NOMO-1 treated with dmso at 0.1 percent for 144 hours (cell line): ENCODE measurements at regions not wholly inside any gene's neighbourhood (a gene's known extent, or its start where the extent isn't known, plus 50 kb on each side); places are given as distances from the start of the nearest gene placed in this dataset.
"Not testable (repeated sequence)": the region's sequence is repeated elsewhere in the genome, so short reads cannot be mapped to it uniquely, and the experiment has no call there.

Experiments
- DNase-seq: peaks from one replicate; lab custom pipeline; 2025; ENCODE audit not compliant: unreplicated experiment; lab: John Stamatoyannopoulos, UW

GRCh38 chr4:45280121-45280520 lies 553.8 kb upstream of the GNPDA2 start:
- DNase-seq: no peak

DNA sequence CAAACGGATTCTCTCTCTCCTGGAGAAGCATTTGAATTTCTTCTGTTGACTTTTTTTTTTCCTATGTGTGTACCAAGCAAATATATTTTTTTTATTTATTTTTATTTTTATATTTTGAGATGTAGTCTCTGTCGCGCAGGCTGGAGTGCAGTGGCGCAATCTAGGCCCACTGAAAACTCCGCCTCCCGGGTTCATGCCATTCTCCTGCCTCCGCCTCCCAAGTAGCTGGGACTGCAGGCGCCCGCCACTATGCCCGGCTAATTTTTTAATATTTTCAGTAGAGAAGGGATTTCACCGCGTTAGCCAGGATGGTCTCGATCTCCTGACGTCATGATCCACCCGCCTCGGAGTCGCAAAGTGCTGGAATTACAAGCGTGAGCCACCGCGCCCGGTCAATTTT lies 549.5 kb upstream of the GNPDA2 start:
- DNase-seq: no peak

- DNase-seq: not testable (repeated sequence)
Observed at GRCh38 chr4:45248106-45248505, 521.8 kb upstream of the GNPDA2 start.

DNA sequence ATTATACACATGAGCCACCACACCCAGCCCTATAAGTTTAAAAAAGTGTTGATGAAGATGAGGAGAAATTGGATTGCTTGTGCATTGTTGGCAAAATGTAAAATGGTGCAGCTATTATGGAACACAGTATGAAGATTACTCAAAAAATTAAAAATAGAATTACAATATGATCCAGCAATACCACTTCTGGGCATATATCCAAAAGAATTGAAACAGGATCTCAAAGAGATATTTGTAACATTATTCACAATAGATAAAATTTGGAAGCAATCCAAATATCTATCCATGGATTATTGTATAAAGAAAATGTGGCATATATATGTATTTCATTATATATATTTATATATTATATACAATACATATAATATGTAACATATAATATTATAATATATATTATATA lies 515.6 kb upstream of the GNPDA2 start:
- no peak for DNase-seq

- no peak for DNase-seq
Observed at GRCh38 chr4:45229206-45229605, 502.9 kb upstream of the GNPDA2 start.

GRCh38 chr4:45215976-45216542 lies 489.7 kb upstream of the GNPDA2 start:
- DNase-seq: no peak

GRCh38 chr4:45208476-45208875 lies 482.1 kb upstream of the GNPDA2 start:
- DNase-seq: not testable (repeated sequence)

DNA sequence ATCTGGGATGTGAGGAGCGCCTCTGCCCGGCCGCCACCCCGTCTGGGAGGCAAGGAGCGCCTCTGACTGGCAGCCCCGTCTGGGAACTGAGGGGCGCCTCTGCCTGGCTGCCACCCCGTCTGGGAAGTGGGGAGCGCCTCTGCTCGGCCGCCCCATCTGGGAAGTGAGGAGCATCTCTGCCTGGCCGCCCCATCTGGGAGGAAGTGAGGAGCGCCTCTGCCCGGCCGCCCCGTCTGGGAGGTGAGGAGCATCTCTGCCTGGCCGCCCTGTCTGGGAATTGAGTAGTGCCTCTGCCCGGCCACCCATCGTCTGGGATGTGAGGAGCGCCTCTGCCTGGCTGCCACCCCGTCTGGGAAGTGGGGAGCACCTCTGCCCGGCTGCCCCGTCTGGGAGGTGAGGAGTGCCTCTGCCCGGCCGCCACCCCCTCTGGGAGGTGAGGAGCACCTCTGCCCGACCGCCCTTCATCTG lies 481.5 kb upstream of the GNPDA2 start:
- not testable (repeated sequence) for DNase-seq

GRCh38 chr4:45207241-45207863 lies 481.0 kb upstream of the GNPDA2 start:
- not testable (repeated sequence) for DNase-seq

DNA sequence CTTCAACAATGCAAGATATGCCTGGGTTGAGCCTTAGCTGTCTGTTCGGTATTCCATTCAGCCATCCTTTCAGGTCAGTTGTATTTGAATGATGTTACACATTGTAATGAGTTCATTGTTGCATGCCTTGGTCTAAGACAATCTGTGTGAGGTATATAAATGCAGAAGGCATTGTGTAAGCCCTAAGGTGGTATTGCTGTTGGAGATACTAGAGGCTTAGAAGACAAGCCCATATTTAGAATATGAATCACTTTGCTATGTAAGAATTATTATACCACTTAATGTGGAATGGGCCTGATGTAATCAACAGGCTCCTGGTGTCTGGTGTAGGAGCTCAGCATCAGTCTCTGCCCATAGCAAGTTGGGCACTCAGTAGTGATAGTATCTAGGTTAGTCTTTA lies 473.4 kb upstream of the GNPDA2 start:
- DNase-seq: no peak

DNA sequence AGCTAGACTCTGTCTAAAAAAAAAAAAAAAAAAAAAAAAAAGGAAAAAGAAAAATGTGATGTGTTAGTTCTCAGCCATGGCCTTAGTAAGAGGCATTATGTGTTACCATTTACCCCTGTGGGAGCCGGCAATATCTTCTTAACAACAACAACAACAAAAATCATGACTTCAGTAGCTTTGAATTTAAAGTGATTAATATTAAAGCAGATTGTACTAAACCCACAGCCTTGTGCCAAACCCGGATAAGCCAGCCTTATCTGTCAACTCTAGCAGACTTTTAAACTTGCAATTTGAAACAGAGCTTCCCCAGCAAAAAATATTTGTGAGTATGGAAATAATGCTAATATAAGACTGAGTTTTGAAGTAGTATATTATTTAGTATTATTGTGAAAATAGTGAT lies 462.1 kb upstream of the GNPDA2 start:
- DNase-seq: no peak

DNA sequence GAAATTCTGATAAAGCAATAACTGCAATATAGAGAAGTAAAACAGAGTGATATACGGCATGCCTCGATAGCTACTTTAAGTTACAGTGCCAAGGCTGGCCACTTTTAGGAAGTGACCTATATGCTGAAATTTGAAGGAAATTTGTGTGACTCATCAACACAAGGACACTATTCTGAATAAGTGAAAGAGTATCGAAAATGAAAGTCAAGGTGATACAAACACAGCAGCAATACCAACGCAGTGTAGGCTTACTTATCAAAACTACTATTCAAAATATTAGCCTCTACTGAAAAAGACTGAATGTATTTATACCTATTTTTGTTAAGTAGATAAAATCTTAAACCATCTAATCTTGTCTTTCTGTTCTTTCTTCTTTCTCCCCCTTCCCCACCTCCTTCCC lies 459.9 kb upstream of the GNPDA2 start:
- peak; percentile 35 for DNase-seq

DNA sequence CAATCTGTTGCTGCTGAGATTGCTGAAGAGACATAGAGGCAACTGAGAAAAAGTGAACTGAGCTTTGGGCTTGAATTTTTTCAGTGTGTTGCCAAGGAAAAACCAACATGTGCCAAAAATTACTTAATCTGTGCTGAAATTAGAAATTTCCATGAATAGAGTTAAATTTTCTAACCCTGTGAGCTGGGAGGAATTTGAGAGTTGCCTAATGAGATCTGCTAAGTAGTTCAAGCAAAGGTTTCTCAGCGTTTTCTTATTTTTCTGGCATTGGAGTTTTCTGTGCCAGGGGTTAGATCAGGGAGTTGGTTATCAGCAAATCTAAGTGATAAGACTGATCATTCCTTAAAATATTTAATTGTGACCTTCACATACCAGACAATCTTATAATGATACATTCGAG lies 457.5 kb upstream of the GNPDA2 start:
- DNase-seq: no peak

DNA sequence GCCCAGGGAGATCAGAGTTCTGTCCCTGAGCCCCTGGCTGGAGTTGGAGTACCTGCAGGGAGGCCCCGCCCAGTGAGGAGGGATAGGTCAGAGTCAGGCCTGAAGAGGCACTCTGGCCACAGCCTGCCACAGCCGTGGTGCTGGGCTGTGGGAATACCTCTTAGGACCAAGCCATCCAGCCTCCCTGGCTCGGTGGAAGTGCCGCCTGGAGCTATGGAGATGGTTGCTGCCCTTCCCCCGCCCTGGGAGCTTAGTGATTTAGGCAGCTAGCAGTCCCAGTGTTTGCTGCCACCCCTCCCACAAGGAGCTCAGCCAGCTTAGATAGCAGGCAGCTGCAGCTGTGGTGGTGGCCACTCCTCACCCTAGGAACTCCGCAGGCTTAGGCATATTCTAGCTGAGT lies 446.3 kb upstream of the GNPDA2 start:
- DNase-seq: no peak

DNA sequence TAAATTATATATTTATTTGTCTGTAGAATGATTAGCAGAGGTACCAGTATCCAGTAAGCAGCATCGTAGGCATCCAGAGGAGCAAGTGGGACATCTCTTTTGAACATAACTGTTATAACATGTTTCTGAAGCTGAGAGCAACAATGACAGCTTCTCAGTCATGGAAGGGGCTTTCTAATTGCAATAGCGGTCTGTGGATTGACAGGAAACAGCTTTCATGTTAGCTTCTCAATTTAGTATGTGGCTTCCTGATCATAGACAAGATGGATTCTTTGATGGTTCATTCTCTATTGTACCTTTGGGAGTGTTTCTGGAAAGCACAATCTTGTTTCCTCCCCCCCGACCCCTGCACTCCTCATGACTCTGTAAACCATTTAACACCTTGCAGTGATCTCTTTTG lies 434.6 kb upstream of the GNPDA2 start:
- DNase-seq: no peak

DNA sequence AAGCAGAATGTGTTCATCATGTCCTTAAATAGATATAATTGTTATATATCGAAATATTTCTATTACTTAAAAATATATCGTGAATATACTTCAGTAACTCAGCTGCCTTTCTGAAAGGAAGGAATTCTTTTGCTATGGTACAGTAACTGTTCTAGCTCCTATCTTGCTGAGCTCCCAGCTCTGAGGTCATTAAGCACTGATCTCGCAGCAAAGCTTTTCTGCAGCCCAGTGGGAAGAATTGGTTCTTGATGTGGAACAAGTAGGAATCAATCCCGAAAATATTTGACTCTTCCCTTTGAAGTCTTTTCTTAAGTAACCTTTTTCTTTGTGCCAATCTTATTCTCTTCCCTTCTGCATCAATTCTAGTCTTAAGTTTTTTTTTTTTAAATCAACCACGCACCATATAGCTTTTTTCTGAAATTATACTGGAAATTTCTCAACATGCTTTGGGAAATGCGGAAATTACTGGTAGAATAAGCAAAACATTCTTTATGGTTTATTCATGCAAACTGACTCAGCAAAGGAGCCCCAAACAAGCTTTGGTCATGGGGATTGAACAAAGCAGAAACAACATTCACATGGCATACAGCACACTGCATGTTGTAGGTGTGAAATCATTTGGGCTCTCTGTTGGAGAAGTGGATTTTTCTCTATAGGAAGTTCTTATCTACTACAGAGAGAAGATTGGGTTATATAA lies 428.9 kb upstream of the GNPDA2 start:
- no peak for DNase-seq

- DNase-seq: no peak
Observed at GRCh38 chr4:45147866-45148265, 421.5 kb upstream of the GNPDA2 start.

DNA sequence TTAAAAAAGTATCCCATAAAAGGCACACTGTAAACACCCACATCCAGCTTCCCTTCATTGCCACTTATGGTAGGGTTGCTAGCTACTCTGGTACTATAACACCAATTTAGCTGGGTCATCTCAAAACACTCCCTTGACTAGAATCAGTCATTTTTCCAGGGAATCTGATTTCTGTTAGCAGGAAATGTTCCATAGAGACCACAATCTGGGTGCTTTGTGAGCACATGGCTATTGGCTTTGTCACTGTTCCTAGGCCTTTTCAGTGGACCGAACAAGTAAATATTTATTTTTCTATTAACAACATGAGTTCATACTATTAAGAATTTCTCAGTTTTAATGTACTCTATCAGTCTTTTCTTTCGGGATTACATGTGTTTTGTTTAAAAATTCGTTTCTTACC lies 404.7 kb upstream of the GNPDA2 start:
- no peak for DNase-seq

DNA sequence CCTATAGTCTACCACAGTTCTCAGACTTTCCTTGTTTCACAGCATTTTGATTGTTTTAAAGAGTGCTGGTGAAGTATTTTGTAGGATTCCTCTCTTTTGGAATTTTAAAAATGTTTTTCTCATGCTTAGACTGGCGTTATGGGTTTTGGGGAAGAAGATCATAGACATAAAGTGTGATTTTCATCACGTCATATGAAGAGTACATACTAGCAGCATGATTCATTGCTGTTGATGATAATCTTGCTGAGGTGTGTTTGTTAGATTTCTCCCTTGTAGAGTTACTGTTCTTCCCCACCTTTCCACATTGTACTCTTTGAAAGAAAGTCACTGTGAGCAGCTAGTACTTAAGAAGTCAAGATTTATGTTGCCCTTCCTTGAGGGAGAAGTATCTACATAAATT lies 396.1 kb upstream of the GNPDA2 start:
- no peak for DNase-seq

GRCh38 chr4:45121426-45121975 lies 395.1 kb upstream of the GNPDA2 start:
- DNase-seq: no peak

DNA sequence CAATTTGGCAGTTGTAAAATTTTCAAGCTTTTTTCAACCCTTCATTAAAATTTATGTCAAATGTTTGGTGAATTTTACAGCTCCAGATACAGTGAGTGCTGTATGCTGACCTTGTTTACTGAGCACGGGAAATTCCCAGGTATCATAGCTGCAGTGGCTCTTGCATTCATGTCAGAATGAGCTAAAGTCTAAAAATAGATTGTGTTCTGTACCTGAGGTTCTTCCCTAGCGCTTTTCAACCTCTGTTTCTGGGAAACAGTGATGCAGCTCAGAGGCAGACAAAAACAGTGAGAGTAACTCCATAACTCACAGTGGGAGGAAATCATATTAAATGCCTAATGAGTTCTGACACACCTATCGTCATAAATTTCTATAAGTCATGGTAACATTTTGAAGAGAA lies 393.8 kb upstream of the GNPDA2 start:
- no peak for DNase-seq

DNA sequence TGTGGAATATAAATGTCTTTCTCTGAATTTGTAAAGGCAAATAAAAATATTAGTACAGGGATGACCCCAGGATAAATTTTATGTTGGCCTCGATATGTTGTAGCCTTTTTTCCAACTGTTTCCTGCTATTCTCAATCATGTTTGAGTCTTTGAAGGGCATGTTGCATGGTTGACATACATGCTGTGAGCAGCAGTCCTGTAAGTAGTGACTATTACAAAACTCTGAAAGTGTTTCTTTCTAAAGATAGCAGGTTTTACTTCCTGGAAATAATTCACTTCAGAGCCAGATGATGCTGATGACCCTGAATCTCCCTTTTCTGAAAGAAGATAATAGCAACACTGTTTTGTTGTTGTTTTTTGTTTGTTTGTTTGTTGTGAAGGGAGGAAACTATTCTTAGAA lies 393.0 kb upstream of the GNPDA2 start:
- DNase-seq: no peak
